ENCODE measurements at regions not wholly inside any gene's neighbourhood (a gene's known extent, or its start where the extent isn't known, plus 50 kb on each side); places are given as distances from the start of the nearest gene placed in this dataset.

DNA sequence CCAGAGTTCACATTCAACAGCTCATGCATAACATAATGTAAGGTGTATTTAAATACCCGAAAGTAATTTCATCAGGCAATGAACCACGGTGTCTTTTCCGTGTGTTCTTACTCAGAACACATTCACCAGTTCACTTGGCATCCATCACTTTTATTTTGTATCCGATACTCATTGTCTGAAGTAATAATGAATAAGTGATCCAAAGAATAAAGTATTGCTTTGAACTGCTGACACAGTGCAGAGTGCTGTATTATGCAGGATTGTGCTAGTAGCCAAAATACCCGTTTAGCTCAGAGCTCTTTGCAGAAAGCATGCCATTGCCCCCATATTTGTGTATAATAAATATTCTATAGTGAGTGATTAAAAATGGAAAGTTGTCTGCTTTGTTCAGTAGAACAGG lies 460.9 kb upstream of the KCNMB2 start:
- DNase-seq: no peak

- DNase-seq: no peak
These were observed 457.3 kb upstream of the KCNMB2 start for GRCh38 chr3:178078953-178079352.

- DNase-seq: no peak
These were observed 456.3 kb upstream of the KCNMB2 start for GRCh38 chr3:178079966-178080365.

GRCh38 chr3:178082326-178082906 lies 453.8 kb upstream of the KCNMB2 start:
- DNase-seq: no peak

GRCh38 chr3:178083906-178084866 lies 452.1 kb upstream of the KCNMB2 start:
- peak in 1 of 56 donors; percentile 7 for DNase-seq

DNA sequence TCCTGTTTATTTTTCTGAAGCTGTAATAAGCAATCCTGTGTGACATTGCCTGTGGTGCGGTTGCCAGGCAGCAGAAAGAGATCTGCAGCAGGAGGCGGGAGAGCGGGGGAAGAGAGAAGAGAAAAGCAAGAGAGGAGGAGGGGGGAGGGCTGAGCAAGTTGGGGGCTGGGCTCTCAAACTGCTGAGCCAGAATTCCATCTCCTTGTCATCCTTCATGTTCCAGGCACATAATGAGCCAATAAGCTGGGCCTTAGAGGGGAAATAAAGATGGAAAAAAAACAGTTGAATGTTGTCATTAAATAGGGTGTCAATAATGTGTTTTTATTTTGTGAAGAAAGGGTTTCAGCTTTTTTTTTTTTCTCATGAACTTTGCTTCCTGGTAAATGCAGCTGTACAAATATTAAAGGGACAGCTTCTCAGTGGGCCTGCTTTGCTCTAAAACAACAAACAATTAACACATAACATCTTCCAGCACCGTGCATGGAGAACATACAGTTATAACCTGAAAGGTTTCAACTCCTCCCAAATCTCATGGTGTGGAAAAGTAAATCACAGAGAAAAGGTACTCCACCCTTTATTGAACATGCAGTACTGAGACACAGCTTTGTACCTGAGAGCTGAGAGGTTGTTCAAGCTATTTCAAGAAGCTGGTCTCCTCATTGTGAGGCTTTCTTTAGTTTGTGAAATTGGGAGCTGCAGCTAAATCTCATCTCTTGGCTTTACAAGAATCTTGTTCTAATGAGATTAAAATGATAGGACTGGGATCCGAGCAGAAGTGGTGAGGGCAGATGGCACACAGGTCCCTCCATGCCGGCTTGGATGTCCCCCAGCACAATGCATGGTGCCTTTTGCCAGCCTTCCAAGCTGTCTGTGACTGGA lies 451.1 kb upstream of the KCNMB2 start:
- peak; percentile 8 to 95 (median 75) for DNase-seq

DNA sequence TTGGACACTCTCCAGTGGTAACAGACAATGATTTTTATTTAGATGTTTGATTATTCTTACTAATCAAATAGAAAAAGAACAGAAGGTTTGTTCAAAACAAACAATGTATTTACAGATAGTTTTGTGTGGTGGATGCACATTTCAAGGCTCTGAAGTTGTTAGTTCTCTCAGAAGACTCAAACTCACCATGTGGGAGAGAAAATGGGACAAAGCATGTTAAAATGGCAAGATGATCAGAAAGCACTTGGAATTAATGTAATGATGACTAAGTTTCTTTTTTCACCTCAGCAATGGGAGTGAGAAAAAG lies 450.5 kb upstream of the KCNMB2 start:
- no peak for DNase-seq

- peak in 1 of 56 donors; percentile 28 for DNase-seq
These were observed 450.0 kb upstream of the KCNMB2 start for GRCh38 chr3:178086144-178086825.

- no peak for DNase-seq
These were observed 448.9 kb upstream of the KCNMB2 start for GRCh38 chr3:178087376-178087775.

DNA sequence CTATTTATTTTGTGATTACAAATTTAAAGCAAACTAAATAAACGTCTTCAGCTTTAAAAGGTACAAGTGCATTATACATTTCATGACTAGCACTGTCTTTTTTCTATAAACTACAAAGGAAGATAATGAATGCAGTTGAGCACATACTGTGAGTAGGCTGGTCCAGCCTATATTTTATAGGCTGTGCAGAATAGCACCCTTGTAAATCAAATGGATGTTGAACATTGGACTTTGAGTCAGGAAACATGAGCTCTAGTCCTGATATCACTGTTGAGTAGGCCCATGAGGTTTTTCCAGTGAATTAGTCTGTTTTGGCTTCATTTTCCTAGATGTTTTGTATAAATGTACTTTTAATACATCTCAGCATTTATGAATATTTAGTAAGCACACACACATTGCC lies 447.3 kb upstream of the KCNMB2 start:
- DNase-seq: no peak

GRCh38 chr3:178090899-178091298 lies 445.3 kb upstream of the KCNMB2 start:
- no peak for DNase-seq

GRCh38 chr3:178095522-178095921 lies 440.7 kb upstream of the KCNMB2 start:
- DNase-seq: no peak

DNA sequence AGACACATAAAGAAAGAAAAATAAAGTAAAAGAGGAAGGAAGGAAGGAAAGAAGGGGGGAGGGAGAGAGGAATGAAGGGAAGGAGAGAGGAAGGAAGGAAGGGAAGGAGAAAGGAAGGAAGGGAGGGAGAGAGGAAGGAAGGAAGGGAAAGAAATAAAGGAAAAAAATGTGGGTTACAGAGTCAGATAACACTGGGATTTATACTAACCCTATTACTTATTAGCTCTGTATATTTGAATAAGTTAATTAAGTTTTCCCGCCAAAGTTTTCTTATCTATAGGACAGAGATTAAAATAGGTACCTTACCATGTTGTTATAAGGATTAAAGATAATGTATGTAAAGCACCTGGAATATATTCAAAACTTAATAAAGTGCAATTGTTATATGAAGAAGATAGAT lies 439.3 kb upstream of the KCNMB2 start:
- DNase-seq: no peak

GRCh38 chr3:178097576-178097975 lies 438.7 kb upstream of the KCNMB2 start:
- DNase-seq: no peak

DNA sequence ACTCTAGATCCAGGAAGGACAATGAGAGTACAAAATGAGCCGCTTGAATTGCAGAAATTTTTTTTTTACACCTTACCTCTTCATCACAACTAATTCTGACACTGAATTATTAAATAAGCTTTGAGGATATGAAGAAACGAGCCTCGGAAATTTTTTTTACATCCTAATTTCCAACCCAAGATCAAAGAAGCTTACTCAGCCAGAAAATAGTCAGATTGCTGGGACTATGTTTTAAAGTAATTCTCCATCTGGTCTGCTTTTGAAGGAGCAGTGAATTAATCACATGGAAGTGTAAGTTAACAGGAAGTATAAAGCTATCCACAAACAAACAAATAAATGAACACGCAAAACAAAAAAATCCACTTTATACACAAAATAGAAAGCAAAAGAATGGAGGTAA lies 437.0 kb upstream of the KCNMB2 start:
- DNase-seq: no peak

GRCh38 chr3:178099862-178100261 lies 436.4 kb upstream of the KCNMB2 start:
- DNase-seq: no peak

DNA sequence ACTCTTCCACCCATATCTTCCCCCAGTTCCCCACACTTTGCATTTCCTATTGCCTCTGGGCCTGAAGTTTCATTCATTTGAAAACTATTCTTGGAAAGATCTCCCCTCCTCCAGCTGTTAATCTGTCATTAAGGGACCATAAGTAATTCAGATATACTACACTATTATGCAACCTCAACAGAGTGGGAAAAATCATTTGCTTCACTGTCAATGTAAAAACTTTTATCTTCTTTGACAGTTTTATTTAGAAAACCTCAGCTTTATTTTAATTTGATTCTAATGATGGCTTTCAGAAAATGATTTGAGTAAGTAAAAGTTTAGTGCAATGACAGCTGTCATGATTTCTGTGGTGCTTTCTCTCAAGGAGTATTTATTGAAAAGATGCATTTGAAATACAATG lies 435.3 kb upstream of the KCNMB2 start:
- DNase-seq: no peak

GRCh38 chr3:178103140-178103539 lies 433.1 kb upstream of the KCNMB2 start:
- no peak for DNase-seq

GRCh38 chr3:178107804-178108203 lies 428.4 kb upstream of the KCNMB2 start:
- no peak for DNase-seq

GRCh38 chr3:178109691-178110090 lies 426.5 kb upstream of the KCNMB2 start:
- no peak for DNase-seq

GRCh38 chr3:178112134-178112533 lies 424.1 kb upstream of the KCNMB2 start:
- no peak for DNase-seq
